ENCODE measurements at regions not wholly inside any gene's neighbourhood (a gene's known extent, or its start where the extent isn't known, plus 50 kb on each side); places are given as distances from the start of the nearest gene placed in this dataset.
"Not testable (repeated sequence)": the region's sequence is repeated elsewhere in the genome, so short reads cannot be mapped to it uniquely, and the experiment has no call there.

DNA sequence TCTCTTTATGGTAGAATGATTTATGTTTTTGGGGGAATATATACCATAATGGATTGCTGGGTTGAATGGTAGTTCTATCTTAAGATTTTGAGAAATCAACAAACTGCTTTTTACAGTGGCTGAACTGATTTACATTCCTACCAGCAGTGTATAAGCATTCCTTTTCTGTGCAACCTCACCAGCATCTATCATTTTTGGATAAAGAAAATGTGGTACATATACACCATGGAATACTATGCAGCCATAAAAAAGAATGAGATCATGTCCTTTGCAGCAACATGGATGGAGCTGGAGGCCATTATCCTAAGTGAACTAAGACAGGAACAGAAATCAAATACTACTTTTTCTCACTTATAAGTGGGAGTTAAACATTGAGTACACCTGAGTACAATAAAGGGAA, 746.4 kb downstream of the MAT2B start:
- not testable (repeated sequence) for H3K36me3 ChIP-seq (ENCODE audit: control insufficient read depth in 4 of 4, insufficient read depth in 3 of 4, low read depth in 1 of 4, low read length in 3 of 4); H3K27me3 ChIP-seq (ENCODE audit: control insufficient read depth in 4 of 4, insufficient read depth in 4 of 4, low read length in 3 of 4); H3K4me1 ChIP-seq (ENCODE audit: control insufficient read depth in 4 of 4, insufficient read depth in 4 of 4, low read length in 3 of 4); H3K9me3 ChIP-seq (ENCODE audit: control insufficient read depth in 4 of 4, low read length in 3 of 4); H3K9ac ChIP-seq (ENCODE audit: low read depth in 1 of 2, low read length in 2 of 2); H3K27ac ChIP-seq (ENCODE audit: low read depth in 1 of 2, low read length in 2 of 2); H3K4me3 ChIP-seq (ENCODE audit: low read depth in 1 of 3, low read length in 3 of 3); DNase-seq (ENCODE audit: low spot score)

DNA sequence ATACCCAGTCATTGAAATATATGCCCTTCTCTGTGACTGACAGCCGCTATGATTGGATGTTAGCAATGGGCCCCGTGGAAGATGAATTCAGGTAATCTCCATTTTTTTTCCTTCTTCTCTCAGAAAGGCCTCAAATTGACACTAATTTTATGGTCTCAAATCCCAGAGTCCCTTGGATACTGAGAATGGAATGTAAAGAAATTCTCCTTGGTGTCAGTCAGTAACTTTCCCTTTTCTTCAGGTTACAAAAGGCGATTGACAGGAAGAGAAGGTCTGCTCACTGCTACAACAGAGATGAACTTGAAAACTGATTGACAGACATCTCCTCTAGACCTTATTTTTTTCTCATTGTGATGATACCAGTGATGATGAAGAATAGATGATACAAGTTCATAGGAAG, 748.3 kb downstream of the MAT2B start:
- TF ChIP-seq NR2F2 (IDR thresholded peaks at IDR 0.05) (no peak), EGR1 (IDR thresholded peaks at IDR 0.05; ENCODE audit: low read depth in 2 of 2) (no peak), REST (IDR thresholded peaks at IDR 0.05) (no peak), FOXA1 (IDR thresholded peaks at IDR 0.05) (no peak), ZBTB33 (IDR thresholded peaks at IDR 0.05) (no peak)
- H3K36me3 ChIP-seq (ENCODE audit: control insufficient read depth in 4 of 4, insufficient read depth in 3 of 4, low read depth in 1 of 4, low read length in 3 of 4) = no peaks in the 10 kb centered on the region
- H3K9me3 ChIP-seq (ENCODE audit: control insufficient read depth in 4 of 4, low read length in 3 of 4) = no peaks in the 10 kb centered on the region
- H3K9ac ChIP-seq (ENCODE audit: low read depth in 1 of 2, low read length in 2 of 2) = no peak overlapping the region
- 89% methylated on average over 3 of the region's 3 CpGs for WGBS
- H3K4me3 ChIP-seq (ENCODE audit: low read depth in 1 of 3, low read length in 3 of 3) = no peak overlapping the region
- H3K27me3 ChIP-seq (ENCODE audit: control insufficient read depth in 4 of 4, insufficient read depth in 4 of 4, low read length in 3 of 4) = peaks cover 0 to 2% (median 0%) of the 10 kb centered on the region in 4 donors
- H3K4me1 ChIP-seq (ENCODE audit: control insufficient read depth in 4 of 4, insufficient read depth in 4 of 4, low read length in 3 of 4) = no peaks in the 10 kb centered on the region
- no peak for DNase-seq (ENCODE audit: low spot score)
- H3K27ac ChIP-seq (ENCODE audit: low read depth in 1 of 2, low read length in 2 of 2) = no peak overlapping the region

DNA sequence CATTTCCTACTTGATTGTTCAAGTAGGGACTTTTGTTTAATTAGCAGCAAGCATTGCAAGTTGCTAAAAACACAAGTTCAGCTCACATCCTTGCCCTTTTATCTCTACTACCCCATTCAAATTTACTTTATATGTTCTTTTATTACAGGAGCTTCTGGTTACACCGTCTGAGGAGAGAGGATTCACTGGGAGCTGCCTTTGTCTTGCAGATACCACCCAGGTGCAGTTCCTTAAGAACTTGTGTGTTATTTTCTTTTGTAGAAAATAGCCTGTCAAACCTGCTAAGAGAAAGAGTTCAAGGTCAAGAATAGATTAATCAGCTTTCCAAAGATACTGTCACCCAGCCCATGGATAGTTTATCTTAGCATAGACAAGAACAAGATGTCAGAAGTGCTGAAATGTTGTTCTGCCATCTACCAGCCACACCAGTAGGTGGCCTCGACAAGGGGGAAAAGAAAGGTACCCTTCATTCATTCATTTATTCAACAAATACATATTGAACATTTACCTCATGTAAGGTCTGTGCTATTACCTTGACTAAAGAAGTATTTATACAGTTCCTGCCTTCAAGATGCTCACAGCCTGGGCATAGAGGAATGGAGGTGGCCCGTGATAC, 750.3 kb downstream of the MAT2B start:
- no peak for DNase-seq (ENCODE audit: low spot score)
- TF ChIP-seq NR2F2 (IDR thresholded peaks at IDR 0.05) (no peak), FOXA2 (IDR thresholded peaks at IDR 0.05) (no peak), HNF4A (conservative IDR thresholded peaks at IDR 0.05) (no peak), RAD21 (IDR thresholded peaks at IDR 0.05) (no peak), RXRA (IDR thresholded peaks at IDR 0.05) (no peak)
- TF ChIP-seq, protein P1, sequence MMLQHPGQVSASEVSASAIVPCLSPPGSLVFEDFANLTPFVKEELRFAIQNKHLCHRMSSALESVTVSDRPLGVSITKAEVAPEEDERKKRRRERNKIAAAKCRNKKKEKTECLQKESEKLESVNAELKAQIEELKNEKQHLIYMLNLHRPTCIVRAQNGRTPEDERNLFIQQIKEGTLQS (IDR thresholded peaks at IDR 0.05) = no peak
- Histone ChIP-seq H3K4me1 (ENCODE audit: control insufficient read depth in 4 of 4, insufficient read depth in 4 of 4, low read length in 3 of 4) (no peaks in the 10 kb centered on the region), H3K27ac (ENCODE audit: low read depth in 1 of 2, low read length in 2 of 2) (no peak overlapping the region), H3K9ac (ENCODE audit: low read depth in 1 of 2, low read length in 2 of 2) (no peak overlapping the region), H3K9me3 (ENCODE audit: control insufficient read depth in 4 of 4, low read length in 3 of 4) (no peaks in the 10 kb centered on the region), H3K4me3 (ENCODE audit: low read depth in 1 of 3, low read length in 3 of 3) (no peak overlapping the region), H3K27me3 (ENCODE audit: control insufficient read depth in 4 of 4, insufficient read depth in 4 of 4, low read length in 3 of 4) (peaks cover 0 to 2% (median 0%) of the 10 kb centered on the region in 4 donors), H3K36me3 (ENCODE audit: control insufficient read depth in 4 of 4, insufficient read depth in 3 of 4, low read depth in 1 of 4, low read length in 3 of 4) (no peaks in the 10 kb centered on the region)
- WGBS = 73% methylated on average over 3 of the region's 3 CpGs

Data from liver (tissue), 7 donors.